Spleen (tissue), 11 donors: ENCODE measurements at regions not wholly inside any gene's neighbourhood (a gene's known extent, or its start where the extent isn't known, plus 50 kb on each side); places are given as distances from the start of the nearest gene placed in this dataset.

Experiments
- DNase-seq: peaks from one replicate; pipeline ENCODE4 v3.0.0-alpha.2; 2020
- H3K27ac ChIP-seq, 8 donors: fragments of 200-600 bp; sonication (generic) in 7 of 8; 1 replicate in 4 of 8; 2 replicates in 4 of 8; pipeline versions ENCODE4 v1.5.0 to v1.8.0; 2016 to 2021; ENCODE audit warnings: inconsistent platforms in 4 of 8, mild to moderate bottlenecking in 4 of 8, moderate library complexity in 1 of 8
- H3K27me3 ChIP-seq, 7 donors: fragments of 200-600 bp; sonication (generic) in 6 of 7; replicated peaks in 1 of 7; 1 replicate in 4 of 7; 2 replicates in 3 of 7; pipeline versions ENCODE4 v1.5.0 to v1.8.0; 2016 to 2021; ENCODE audit warnings: inconsistent platforms in 3 of 7, mild to moderate bottlenecking in 1 of 7
- H3K36me3 ChIP-seq, 6 donors: fragments of 200-600 bp; sonication (generic) in 5 of 6; 1 replicate in 4 of 6; 2 replicates in 2 of 6; pipeline versions ENCODE4 v1.5.0 to v1.8.0; 2016 to 2021; ENCODE audit warnings: inconsistent platforms in 2 of 6
- H3K4me1 ChIP-seq, 6 donors: fragments of 200-600 bp; sonication (generic) in 5 of 6; 1 replicate in 3 of 6; 2 replicates in 3 of 6; pipeline versions ENCODE4 v1.5.0 to v1.8.0; 2016 to 2021; ENCODE audit warnings: inconsistent platforms in 3 of 6
- H3K4me3 ChIP-seq, 8 donors: fragments of 200-600 bp; sonication (generic) in 7 of 8; 1 replicate in 4 of 8; 2 replicates in 4 of 8; pipeline versions ENCODE4 v1.5.0 to v1.8.0; 2016 to 2021; ENCODE audit warnings: inconsistent platforms in 4 of 8, mild to moderate bottlenecking in 4 of 8, moderate library complexity in 2 of 8
- H3K9me3 ChIP-seq, 8 donors: fragments of 200-600 bp; sonication (generic) in 7 of 8; 1 replicate in 4 of 8; 2 replicates in 4 of 8; pipeline versions ENCODE4 v1.5.0 to v1.8.0; 2016 to 2021; ENCODE audit warnings: inconsistent platforms in 4 of 8
- POLR2A ChIP-seq, 3 donors: fragments of 450-650 bp; IDR thresholded peaks; one replicate each; pipeline ENCODE4 v1.5.1; 2017; ENCODE audit warnings: antibody characterized with exemption in 3 of 3, mild to moderate bottlenecking in 1 of 3
- POLR2AphosphoS5 ChIP-seq, 3 donors: sonication (generic); formaldehyde crosslinking; IDR thresholded peaks; one replicate each; pipeline ENCODE4 v1.5.1; 2017; ENCODE audit warnings: antibody characterized with exemption in 3 of 3
- WGBS, 5 donors: extraction: QIAGEN DNeasy Blood & Tissue Kit in 3 of 5; methylation state at CpG; one replicate each; pipeline versions ENCODE4 v1.1.5 to v1.1.7; 2013 to 2018; 5-methylcytosine and 5-hydroxymethylcytosine counted together
- intact Hi-C: fragments of 100-400 bp; cut with DNase I; formaldehyde crosslinking; loops from one replicate; pipeline ENCODE4 v1.15.0; 2023; ENCODE audit warnings: low total_unique reads
- TF ChIP-seq, protein P1 (sequence below), 11 experiments: fragments of 200-600 bp in 7 of 11; fragments of 450-650 bp in 4 of 11; sonication (generic) in 4 of 11; IDR thresholded peaks in 8 of 11; conservative IDR thresholded peaks in 3 of 11; 1 replicate in 7 of 11; 2 replicates in 4 of 11; pipeline versions ENCODE4 v1.4.0 to v1.8.0; 2016 to 2021; ENCODE audit warnings: antibody characterized with exemption in 11 of 11, inconsistent platforms in 4 of 11, mild to moderate bottlenecking in 1 of 11
- donor health status: healthy with polysubstance abuse.
- donor health status: DM: no; HTN: no; CAD: no; lungs with moderate emphysema.
- donor health status: DM: no; HTN: no; CAD: no.
- donor health status: Bipolar disorder and iron deficiency.
- donor health status: healthy.
- donor health status: DM: no; HTN: no; CAD: no.
- donor health status: DM: yes; HTN: yes; CAD: no.

DNA sequence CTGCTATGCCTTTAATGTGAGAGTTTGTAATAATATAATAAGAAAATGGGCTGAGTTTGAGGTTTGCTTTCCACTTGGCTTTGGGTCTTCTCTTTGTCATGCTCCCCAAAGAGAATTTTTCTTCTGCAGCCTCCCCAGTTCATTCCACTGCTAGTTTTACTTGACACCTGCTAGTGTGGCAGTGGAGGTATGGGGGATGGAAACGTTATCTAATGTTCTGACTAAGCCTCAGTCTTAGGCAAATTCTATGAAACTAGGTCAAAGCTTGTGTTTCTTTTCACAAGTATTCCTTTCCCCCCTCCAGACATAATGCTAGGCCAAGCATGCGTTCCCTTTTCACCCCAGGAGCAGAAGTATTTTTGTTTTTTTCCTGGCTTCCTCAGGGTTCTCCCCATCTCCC, 67.5 kb downstream of the PPP1R2C start:
- Histone ChIP-seq H3K27ac (no peak overlapping the region), H3K4me1 (no peaks in the 10 kb centered on the region), H3K4me3 (no peak overlapping the region), H3K36me3 (no peaks in the 10 kb centered on the region), H3K9me3 (no peaks in the 10 kb centered on the region), H3K27me3 (no peaks in the 10 kb centered on the region)
- no peak for DNase-seq
- TF ChIP-seq, protein P1, sequence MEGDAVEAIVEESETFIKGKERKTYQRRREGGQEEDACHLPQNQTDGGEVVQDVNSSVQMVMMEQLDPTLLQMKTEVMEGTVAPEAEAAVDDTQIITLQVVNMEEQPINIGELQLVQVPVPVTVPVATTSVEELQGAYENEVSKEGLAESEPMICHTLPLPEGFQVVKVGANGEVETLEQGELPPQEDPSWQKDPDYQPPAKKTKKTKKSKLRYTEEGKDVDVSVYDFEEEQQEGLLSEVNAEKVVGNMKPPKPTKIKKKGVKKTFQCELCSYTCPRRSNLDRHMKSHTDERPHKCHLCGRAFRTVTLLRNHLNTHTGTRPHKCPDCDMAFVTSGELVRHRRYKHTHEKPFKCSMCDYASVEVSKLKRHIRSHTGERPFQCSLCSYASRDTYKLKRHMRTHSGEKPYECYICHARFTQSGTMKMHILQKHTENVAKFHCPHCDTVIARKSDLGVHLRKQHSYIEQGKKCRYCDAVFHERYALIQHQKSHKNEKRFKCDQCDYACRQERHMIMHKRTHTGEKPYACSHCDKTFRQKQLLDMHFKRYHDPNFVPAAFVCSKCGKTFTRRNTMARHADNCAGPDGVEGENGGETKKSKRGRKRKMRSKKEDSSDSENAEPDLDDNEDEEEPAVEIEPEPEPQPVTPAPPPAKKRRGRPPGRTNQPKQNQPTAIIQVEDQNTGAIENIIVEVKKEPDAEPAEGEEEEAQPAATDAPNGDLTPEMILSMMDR (IDR thresholded peaks at IDR 0.05 in 8 of 11, conservative IDR thresholded peaks at IDR 0.05 in 3 of 11), result no peak
- no peak for TF ChIP-seq POLR2A (IDR thresholded peaks at IDR 0.05)
- TF ChIP-seq POLR2AphosphoS5 (IDR thresholded peaks at IDR 0.05), result no peak
- 61 to 89% (median 75%) methylated on average over 2 of the region's 2 CpGs for WGBS, 5 donors
- intact Hi-C loops, result no loop called here

DNA sequence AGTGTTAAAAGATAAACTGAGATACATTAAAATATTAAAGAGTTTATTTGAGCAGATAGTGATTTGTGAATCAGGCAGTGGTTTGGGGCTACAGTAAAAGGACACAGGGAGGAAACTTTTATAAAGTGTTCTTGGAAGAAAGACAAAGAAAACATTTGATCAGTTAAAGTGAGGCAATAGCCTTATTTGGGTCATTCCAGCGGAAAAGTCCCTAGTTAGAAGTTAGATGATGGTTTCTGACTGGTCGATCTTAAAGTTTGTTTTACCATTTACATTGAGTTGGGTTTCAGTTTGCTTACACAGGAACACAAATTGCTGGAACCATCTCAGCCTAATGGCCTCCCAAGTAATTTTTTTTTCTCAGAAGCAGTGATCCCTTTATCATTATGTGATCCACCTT, 69.7 kb downstream of the PPP1R2C start:
- TF ChIP-seq, protein P1 (IDR thresholded peaks at IDR 0.05 in 8 of 11, conservative IDR thresholded peaks at IDR 0.05 in 3 of 11), result no peak
- TF ChIP-seq POLR2A (IDR thresholded peaks at IDR 0.05) (no peak), POLR2AphosphoS5 (IDR thresholded peaks at IDR 0.05) (no peak)
- Histone ChIP-seq H3K4me3 (no peak overlapping the region), H3K4me1 (no peaks in the 10 kb centered on the region), H3K9me3 (no peaks in the 10 kb centered on the region), H3K36me3 (no peaks in the 10 kb centered on the region), H3K27ac (no peak overlapping the region), H3K27me3 (no peaks in the 10 kb centered on the region)
- intact Hi-C loops, result no loop called here
- no peak for DNase-seq
- WGBS, 5 donors, result 59 to 91% (median 86%) methylated on average over 2 of the region's 2 CpGs

DNA sequence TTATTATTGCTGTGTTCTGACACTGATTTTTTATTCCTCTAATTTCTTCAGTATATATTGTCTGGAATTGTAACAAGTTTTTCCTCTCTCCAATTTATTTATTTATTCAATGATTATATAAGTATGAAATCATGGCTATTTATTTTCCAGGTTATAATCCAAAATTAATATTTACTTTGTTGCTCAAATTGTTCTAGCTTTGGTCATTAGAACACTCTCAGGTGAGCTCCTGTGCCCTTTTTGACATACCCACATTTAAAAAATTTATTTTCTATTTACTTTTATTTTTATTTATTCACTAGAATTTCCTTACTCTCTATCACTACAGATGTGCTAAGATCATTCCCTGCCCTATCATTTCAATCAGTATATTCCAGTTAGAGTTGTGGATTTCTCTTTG, 70.2 kb downstream of the PPP1R2C start:
- no peaks in the 10 kb centered on the region for H3K4me1 ChIP-seq
- intact Hi-C loops, result no loop called here
- no peaks in the 10 kb centered on the region for H3K27me3 ChIP-seq
- DNase-seq, result no peak
- no peaks in the 10 kb centered on the region for H3K9me3 ChIP-seq
- no peak overlapping the region for H3K4me3 ChIP-seq
- TF ChIP-seq POLR2AphosphoS5 (IDR thresholded peaks at IDR 0.05) (no peak), POLR2A (IDR thresholded peaks at IDR 0.05) (no peak)
- TF ChIP-seq, protein P1 (IDR thresholded peaks at IDR 0.05 in 8 of 11, conservative IDR thresholded peaks at IDR 0.05 in 3 of 11), result no peak
- no peaks in the 10 kb centered on the region for H3K36me3 ChIP-seq
- H3K27ac ChIP-seq, result no peak overlapping the region

DNA sequence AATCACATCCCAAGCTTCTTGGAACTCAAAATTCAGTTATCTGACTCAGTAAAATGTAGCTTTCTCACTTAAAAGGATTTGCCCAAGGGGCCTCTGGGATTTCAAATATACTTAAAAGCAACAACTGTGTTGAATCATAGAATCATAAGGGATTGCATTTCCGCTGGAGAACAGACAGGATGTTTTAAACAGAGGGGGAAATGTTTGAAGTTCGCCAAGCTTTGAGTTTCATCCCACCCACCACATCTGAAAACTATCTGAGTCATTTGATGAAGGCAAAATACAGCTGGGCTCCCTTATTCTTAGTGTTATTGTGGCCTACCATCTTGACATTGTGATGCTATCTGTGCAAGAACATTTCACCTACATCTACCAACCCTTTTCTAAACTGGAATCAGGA, 73.5 kb downstream of the PPP1R2C start:
- Histone ChIP-seq H3K4me1 (no peaks in the 10 kb centered on the region), H3K36me3 (no peaks in the 10 kb centered on the region), H3K4me3 (no peak overlapping the region), H3K9me3 (no peaks in the 10 kb centered on the region), H3K27me3 (no peaks in the 10 kb centered on the region), H3K27ac (no peak overlapping the region)
- intact Hi-C loops, result no loop called here
- WGBS, 5 donors, result 57 to 83% (median 75%) methylated on average over 2 of the region's 2 CpGs
- DNase-seq, result no peak
- TF ChIP-seq POLR2AphosphoS5 (IDR thresholded peaks at IDR 0.05), result no peak
- TF ChIP-seq, protein P1 (IDR thresholded peaks at IDR 0.05 in 8 of 11, conservative IDR thresholded peaks at IDR 0.05 in 3 of 11), result no peak
- no peak for TF ChIP-seq POLR2A (IDR thresholded peaks at IDR 0.05)
